Stimulated activated CD8-positive, alpha-beta memory T cell treated with anti-CD3 and anti-CD28 coated beads, Interleukin-7, amount 100 ng/mL, for 1 hour (primary cell): ENCODE measurements at regions not wholly inside any gene's neighbourhood (a gene's known extent, or its start where the extent isn't known, plus 50 kb on each side); places are given as distances from the start of the nearest gene placed in this dataset.

ENCODE experiments used
- DNase-seq, 2 donors: peaks; one replicate each; pipeline ENCODE4 v3.0.0-alpha.2; 2020; ENCODE audit warnings: low read depth in 2 of 2

- DNase-seq, result no peak
Observed at GRCh38 chr13:74966814-74967424, 515.0 kb downstream of the TBC1D4 start.

GRCh38 chr13:74966275-74966674 lies 515.7 kb downstream of the TBC1D4 start:
- no peak for DNase-seq

- no peak for DNase-seq
Observed at GRCh38 chr13:74945637-74946036, 536.3 kb downstream of the TBC1D4 start.

- DNase-seq, result no peak
Observed at GRCh38 chr13:74931698-74932433, 550.1 kb downstream of the TBC1D4 start.

- DNase-seq, result no peak
Observed at GRCh38 chr13:74930402-74931165, 551.4 kb downstream of the TBC1D4 start.

GRCh38 chr13:74929436-74929835 lies 552.5 kb downstream of the TBC1D4 start:
- DNase-seq, result no peak

GRCh38 chr13:74927823-74928222 lies 554.1 kb downstream of the TBC1D4 start:
- no peak for DNase-seq

GRCh38 chr13:74922963-74923362 lies 559.0 kb downstream of the TBC1D4 start:
- no peak for DNase-seq

GRCh38 chr13:74921326-74921725 lies 560.6 kb downstream of the TBC1D4 start:
- DNase-seq, result no peak

- no peak for DNase-seq
Observed at GRCh38 chr13:74920920-74921319, 561.0 kb downstream of the TBC1D4 start.

GRCh38 chr13:74920361-74920760 lies 561.6 kb downstream of the TBC1D4 start:
- no peak for DNase-seq

- no peak for DNase-seq
Observed at GRCh38 chr13:74919914-74920313, 562.1 kb downstream of the TBC1D4 start.

- no peak for DNase-seq
Observed at GRCh38 chr13:74912898-74913297, 569.1 kb downstream of the TBC1D4 start.

GRCh38 chr13:74910415-74910814 lies 571.6 kb downstream of the TBC1D4 start:
- DNase-seq, result no peak

- DNase-seq, result no peak
Observed at GRCh38 chr13:74907788-74908187, 574.2 kb downstream of the TBC1D4 start.

GRCh38 chr13:74904556-74904955 lies 577.4 kb downstream of the TBC1D4 start:
- no peak for DNase-seq

- DNase-seq, result no peak
Observed at GRCh38 chr13:74895042-74895796, 586.8 kb downstream of the TBC1D4 start.

- DNase-seq, result no peak
Observed at GRCh38 chr13:74892096-74892495, 589.9 kb downstream of the TBC1D4 start.

GRCh38 chr13:74891610-74892009 lies 590.4 kb downstream of the TBC1D4 start:
- DNase-seq, result no peak

GRCh38 chr13:74889321-74889720 lies 592.6 kb downstream of the TBC1D4 start:
- DNase-seq, result no peak

- DNase-seq, result no peak
Observed at GRCh38 chr13:74886502-74886901, 595.5 kb downstream of the TBC1D4 start.

- DNase-seq, result no peak
Observed at GRCh38 chr13:74883834-74884233, 598.1 kb downstream of the TBC1D4 start.
